ENCODE measurements at regions not wholly inside any gene's neighbourhood (a gene's known extent, or its start where the extent isn't known, plus 50 kb on each side); places are given as distances from the start of the nearest gene placed in this dataset.

GRCh38 chr11:92850296-92850826, 119.1 kb upstream of the MTNR1B start:
- no peak for TF ChIP-seq POLR2A (IDR thresholded peaks at IDR 0.05; ENCODE audit: low read length)
- no peak for TF ChIP-seq GATA1 (IDR thresholded peaks at IDR 0.05; ENCODE audit: low read depth, low read length)
